Glutamatergic neuron (in vitro differentiated cells): ENCODE measurements at regions not wholly inside any gene's neighbourhood (a gene's known extent, or its start where the extent isn't known, plus 50 kb on each side); places are given as distances from the start of the nearest gene placed in this dataset.

Experiments
- DNase-seq: peaks from one replicate; pipeline ENCODE4 v3.0.0; 2022
- H3K27ac Mint-ChIP-seq: one replicate; pipeline ENCODE4 v1.8.0; 2020; ENCODE audit warnings: mild to moderate bottlenecking, mixed read lengths, inconsistent platforms; ENCODE audit not compliant: unreplicated experiment
- H3K27me3 Mint-ChIP-seq: one replicate; pipeline ENCODE4 v1.8.0; 2020; ENCODE audit warnings: mild to moderate bottlenecking, moderate library complexity, mixed read lengths, inconsistent platforms; ENCODE audit not compliant: unreplicated experiment
- H3K36me3 Mint-ChIP-seq: one replicate; pipeline ENCODE4 v1.8.0; 2020; ENCODE audit warnings: mild to moderate bottlenecking, mixed read lengths, inconsistent platforms; ENCODE audit not compliant: unreplicated experiment
- H3K4me1 Mint-ChIP-seq: one replicate; pipeline ENCODE4 v1.8.0; 2020; ENCODE audit warnings: mild to moderate bottlenecking, low read depth, mixed read lengths, inconsistent platforms; ENCODE audit not compliant: unreplicated experiment
- H3K4me3 Mint-ChIP-seq: one replicate; pipeline ENCODE4 v1.8.0; 2020; ENCODE audit warnings: mild to moderate bottlenecking, mixed read lengths, inconsistent platforms; ENCODE audit not compliant: unreplicated experiment
- H3K9me3 Mint-ChIP-seq: one replicate; pipeline ENCODE4 v1.8.0; 2020; ENCODE audit warnings: mild to moderate bottlenecking, moderate library complexity, mixed read lengths, inconsistent platforms; ENCODE audit not compliant: unreplicated experiment
- CTCF ChIP-seq: fragments of 200-600 bp; sonication (generic); IDR thresholded peaks from one replicate; pipeline ENCODE4 v1.5.0; 2021; ENCODE audit not compliant: partially characterized antibody, unreplicated experiment

GRCh38 chr17:72299592-72299991 lies 178.8 kb downstream of the SOX9 start:
- no peak for TF ChIP-seq CTCF
- Mint-ChIP-seq H3K4me1 (peaks cover 2% of the 10 kb centered on the region), H3K27me3 (peaks cover 2% of the 10 kb centered on the region), H3K9me3 (peaks cover 2% of the 10 kb centered on the region), H3K4me3 (no peak overlapping the region), H3K27ac (no peak overlapping the region), H3K36me3 (peaks cover 4% of the 10 kb centered on the region)
- DNase-seq, result no peak

- TF ChIP-seq CTCF, result no peak
- Mint-ChIP-seq H3K27me3 (peaks cover 2% of the 10 kb centered on the region), H3K27ac (no peak overlapping the region), H3K9me3 (peaks cover 6% of the 10 kb centered on the region), H3K4me3 (no peak overlapping the region), H3K4me1 (peaks cover 14% of the 10 kb centered on the region), H3K36me3 (no peaks in the 10 kb centered on the region)
- no peak for DNase-seq
Measured at GRCh38 chr17:72301887-72302286, 181.1 kb downstream of the SOX9 start.

- TF ChIP-seq CTCF, result no peak
- H3K27ac Mint-ChIP-seq, result no peak overlapping the region
- no peak for DNase-seq
- H3K4me3 Mint-ChIP-seq, result no peak overlapping the region
- H3K4me1 Mint-ChIP-seq, result peaks cover 20% of the 10 kb centered on the region
- peaks cover 6% of the 10 kb centered on the region for H3K9me3 Mint-ChIP-seq
- no peaks in the 10 kb centered on the region for H3K36me3 Mint-ChIP-seq
- peaks cover 6% of the 10 kb centered on the region for H3K27me3 Mint-ChIP-seq
Measured at GRCh38 chr17:72302735-72303134, 181.9 kb downstream of the SOX9 start.

- no peak overlapping the region for H3K27ac Mint-ChIP-seq
- no peak for TF ChIP-seq CTCF
- peaks cover 7% of the 10 kb centered on the region for H3K27me3 Mint-ChIP-seq
- H3K36me3 Mint-ChIP-seq, result no peaks in the 10 kb centered on the region
- H3K4me1 Mint-ChIP-seq, result peaks cover 22% of the 10 kb centered on the region
- no peak overlapping the region for H3K4me3 Mint-ChIP-seq
- peaks cover 6% of the 10 kb centered on the region for H3K9me3 Mint-ChIP-seq
- no peak for DNase-seq
Measured at GRCh38 chr17:72303787-72304733, 183.2 kb downstream of the SOX9 start.

GRCh38 chr17:72304859-72305258 lies 184.0 kb downstream of the SOX9 start:
- no peak overlapping the region for H3K27ac Mint-ChIP-seq
- no peak for TF ChIP-seq CTCF
- H3K27me3 Mint-ChIP-seq, result peaks cover 8% of the 10 kb centered on the region
- peaks cover 20% of the 10 kb centered on the region for H3K4me1 Mint-ChIP-seq
- no peaks in the 10 kb centered on the region for H3K36me3 Mint-ChIP-seq
- peaks cover 6% of the 10 kb centered on the region for H3K9me3 Mint-ChIP-seq
- H3K4me3 Mint-ChIP-seq, result no peak overlapping the region
- DNase-seq, result no peak
